ENCODE measurements at regions not wholly inside any gene's neighbourhood (a gene's known extent, or its start where the extent isn't known, plus 50 kb on each side); places are given as distances from the start of the nearest gene placed in this dataset.
"Not testable (repeated sequence)": the region's sequence is repeated elsewhere in the genome, so short reads cannot be mapped to it uniquely, and the experiment has no call there.

DNA sequence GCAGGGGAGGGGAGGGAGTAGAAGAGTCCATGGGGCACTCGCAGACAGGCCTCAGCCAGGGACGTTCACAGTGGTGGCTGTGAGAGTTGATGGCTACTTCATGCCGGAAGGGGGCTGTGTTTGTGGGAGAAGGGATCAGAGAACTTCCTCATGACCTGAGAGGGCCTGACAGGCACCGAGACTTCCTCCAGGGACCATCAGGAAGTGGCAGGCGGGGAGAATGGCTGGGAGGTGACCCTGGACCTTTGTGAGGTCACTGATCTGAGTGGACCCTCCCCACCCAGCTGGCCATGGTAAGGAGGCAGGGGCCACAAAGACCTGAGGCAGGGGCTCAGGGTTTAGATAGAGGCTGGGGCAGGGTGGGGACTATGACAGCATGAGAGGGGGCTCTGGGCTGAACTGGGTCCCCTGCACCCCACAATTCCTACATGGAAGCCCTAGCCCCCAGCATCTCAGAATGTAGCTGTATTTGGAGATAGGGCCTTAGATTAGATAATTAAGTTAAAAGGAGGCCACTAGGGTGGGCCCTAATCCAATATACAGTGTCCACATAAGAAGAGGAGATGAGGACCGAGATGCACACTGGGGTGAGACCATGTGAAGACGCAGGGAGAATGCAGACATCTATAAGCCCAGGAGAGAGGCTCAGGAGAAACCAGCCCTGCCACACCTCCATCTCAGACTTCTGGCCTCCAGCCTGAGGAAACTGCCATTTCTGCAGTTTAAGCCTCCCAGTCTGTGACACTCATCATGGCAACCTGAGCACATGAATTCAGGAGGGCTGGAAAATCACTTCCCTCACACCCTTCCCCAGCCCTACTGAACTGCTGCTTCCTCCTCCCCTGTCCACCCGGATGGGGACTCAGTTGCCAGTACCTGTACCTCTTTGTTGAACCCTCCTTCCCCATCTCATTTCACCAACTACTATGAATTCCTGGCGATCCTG lies 273.9 kb upstream of the ZNF32 start:
- DNase-seq (ENCODE audit: low read depth), result no peak
- no peak overlapping the region for H3K4me3 ChIP-seq (ENCODE audit: low read length)
- TF ChIP-seq, protein P1, sequence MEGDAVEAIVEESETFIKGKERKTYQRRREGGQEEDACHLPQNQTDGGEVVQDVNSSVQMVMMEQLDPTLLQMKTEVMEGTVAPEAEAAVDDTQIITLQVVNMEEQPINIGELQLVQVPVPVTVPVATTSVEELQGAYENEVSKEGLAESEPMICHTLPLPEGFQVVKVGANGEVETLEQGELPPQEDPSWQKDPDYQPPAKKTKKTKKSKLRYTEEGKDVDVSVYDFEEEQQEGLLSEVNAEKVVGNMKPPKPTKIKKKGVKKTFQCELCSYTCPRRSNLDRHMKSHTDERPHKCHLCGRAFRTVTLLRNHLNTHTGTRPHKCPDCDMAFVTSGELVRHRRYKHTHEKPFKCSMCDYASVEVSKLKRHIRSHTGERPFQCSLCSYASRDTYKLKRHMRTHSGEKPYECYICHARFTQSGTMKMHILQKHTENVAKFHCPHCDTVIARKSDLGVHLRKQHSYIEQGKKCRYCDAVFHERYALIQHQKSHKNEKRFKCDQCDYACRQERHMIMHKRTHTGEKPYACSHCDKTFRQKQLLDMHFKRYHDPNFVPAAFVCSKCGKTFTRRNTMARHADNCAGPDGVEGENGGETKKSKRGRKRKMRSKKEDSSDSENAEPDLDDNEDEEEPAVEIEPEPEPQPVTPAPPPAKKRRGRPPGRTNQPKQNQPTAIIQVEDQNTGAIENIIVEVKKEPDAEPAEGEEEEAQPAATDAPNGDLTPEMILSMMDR (conservative IDR thresholded peaks at IDR 0.05; ENCODE audit: low read depth, low read length), result no peak

DNA sequence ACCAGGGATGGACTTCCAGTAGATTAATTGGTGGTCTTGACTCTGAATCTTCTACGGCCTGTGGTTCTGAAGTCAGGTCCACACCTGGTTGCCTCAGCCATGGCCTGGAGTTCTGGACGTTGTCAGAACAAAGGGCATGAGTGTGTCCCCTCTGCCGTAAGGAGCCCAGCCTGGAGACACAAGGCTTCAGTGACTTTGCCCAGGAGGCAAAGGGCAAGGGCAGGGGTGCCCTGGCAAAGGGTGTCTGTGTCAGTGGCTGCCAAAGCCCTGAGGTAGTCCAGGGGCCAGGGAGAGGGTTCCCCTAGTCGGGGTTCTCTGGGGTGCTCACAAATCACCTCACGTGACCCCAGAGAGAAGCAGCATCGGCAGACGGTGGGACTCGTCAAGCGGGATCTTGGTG lies 273.2 kb upstream of the ZNF32 start:
- TF ChIP-seq, protein P1 (conservative IDR thresholded peaks at IDR 0.05; ENCODE audit: low read depth, low read length), result no peak
- no peak overlapping the region for H3K4me3 ChIP-seq (ENCODE audit: low read length)
- DNase-seq (ENCODE audit: low read depth), result no peak

DNA sequence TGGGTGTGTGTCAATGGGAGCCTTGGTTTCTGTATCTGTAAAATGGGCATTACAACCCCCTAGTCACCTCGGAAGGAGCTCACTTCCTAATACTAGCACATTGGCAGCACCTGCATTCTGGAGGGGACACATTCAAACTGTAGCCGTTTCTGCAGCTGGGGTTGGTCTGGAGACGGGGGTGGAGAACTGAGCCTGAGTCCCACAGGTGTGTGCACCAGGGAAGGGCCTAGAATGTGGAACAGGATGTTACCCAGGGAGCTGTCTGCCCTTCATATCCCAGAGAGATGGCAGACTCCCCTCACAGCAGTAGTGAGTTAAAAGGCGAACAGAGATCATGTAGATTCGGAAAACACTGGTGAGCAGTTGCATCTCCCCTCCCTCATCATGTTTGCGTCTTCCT lies 272.8 kb upstream of the ZNF32 start:
- TF ChIP-seq, protein P1 (conservative IDR thresholded peaks at IDR 0.05; ENCODE audit: low read depth, low read length), result no peak
- DNase-seq (ENCODE audit: low read depth), result no peak
- no peak overlapping the region for H3K4me3 ChIP-seq (ENCODE audit: low read length)

DNA sequence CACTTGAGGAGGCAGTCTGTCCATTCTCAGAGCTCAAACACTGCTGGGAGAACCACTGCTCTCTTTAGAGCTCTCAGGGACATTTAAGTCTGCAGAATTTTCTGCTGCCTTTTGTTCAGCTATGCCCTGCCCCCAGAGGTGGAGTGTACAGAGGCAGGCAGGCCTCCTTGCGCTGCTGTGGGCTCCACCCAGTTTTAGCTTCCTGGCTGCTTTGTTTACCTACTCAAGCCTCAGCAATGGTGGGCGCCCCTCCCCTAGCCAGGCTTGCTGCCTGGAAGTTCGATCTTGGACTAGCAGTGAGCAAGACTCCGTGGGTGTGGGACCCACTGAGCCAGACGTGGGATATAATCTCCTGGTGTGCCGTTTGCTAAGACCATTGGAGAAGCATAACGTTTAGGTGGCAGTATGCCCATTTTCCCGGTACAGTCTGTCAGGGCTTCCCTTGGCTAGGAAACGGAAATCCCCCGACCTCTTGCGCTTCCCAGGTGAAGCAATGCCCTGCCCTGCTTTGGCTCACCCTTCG lies 271.6 kb upstream of the ZNF32 start:
- H3K4me3 ChIP-seq (ENCODE audit: low read length); DNase-seq (ENCODE audit: low read depth): not testable (repeated sequence)

DNA sequence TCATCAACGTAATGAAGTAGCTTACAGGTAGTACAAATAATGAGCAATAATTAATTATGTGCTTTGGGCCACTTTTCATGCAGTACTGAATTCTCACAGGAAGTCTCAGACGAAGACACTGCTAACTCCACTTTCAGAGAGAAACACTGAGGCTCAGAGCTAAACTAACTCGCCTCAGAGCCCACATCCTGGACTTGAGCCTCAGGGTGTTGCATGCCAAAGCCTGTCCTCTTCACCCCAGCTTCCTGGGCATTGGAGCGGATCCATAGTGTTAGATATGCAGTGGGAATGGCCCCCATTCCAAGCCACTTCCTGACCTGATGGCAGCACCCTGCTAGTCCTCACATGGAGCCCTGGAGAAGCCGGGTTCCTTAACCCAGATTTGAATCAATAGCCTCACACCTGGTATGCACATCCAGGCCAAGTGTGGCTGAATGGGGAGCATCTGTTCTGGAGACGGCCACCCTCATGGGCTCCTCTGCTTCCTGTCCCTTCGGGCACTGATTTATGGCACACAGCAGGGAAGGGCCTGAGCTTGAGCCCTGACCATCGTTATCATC lies 265.1 kb upstream of the ZNF32 start:
- TF ChIP-seq, protein P1 (conservative IDR thresholded peaks at IDR 0.05; ENCODE audit: low read depth, low read length), result no peak
- DNase-seq (ENCODE audit: low read depth), result no peak
- no peak overlapping the region for H3K4me3 ChIP-seq (ENCODE audit: low read length)

DNA sequence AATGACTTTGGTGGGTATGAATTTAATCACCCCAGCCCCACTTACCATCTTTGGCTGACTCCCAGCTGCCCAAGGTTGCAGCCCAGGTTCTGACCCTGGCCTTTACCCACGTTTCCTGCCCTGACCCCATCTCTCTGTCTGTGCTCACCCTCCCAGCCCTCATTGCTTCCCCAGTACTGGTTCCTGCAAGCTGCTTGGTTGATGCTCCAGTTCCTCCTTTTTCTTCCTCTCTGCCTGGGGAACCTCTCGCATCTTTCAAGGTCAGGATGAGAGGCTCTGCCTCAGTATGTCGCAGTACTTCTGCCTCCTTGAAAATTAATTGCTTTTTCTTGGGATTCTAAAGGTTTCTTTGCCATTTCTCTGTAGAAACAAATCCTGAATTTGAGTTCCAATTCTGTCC lies 263.8 kb upstream of the ZNF32 start:
- DNase-seq (ENCODE audit: low read depth), result no peak
- H3K4me3 ChIP-seq (ENCODE audit: low read length), result no peak overlapping the region
- TF ChIP-seq, protein P1 (conservative IDR thresholded peaks at IDR 0.05; ENCODE audit: low read depth, low read length), result no peak

DNA sequence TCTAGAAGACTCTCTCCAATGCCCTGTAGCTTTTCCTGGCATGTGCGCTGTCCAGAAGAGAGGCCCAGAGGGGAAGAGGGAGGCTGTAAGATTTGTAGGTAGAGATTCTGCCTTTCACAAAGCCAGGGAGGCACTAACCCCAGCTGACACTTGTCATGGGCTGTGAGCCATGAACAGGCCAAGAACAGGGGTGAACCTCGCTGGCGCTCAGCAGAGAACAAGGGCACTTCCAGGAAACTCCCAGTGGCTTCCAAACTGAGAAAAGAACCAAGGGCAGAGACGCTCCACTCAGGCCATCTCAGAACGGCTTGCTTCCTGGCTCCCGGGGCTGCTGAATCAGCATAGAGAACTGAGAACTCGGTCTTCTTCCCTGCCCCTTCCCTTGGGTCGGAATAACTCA lies 257.8 kb upstream of the ZNF32 start:
- TF ChIP-seq, protein P1 (conservative IDR thresholded peaks at IDR 0.05; ENCODE audit: low read depth, low read length), result no peak
- H3K4me3 ChIP-seq (ENCODE audit: low read length), result no peak overlapping the region
- no peak for DNase-seq (ENCODE audit: low read depth)
